IPS-20b (cell line): ENCODE measurements at regions not wholly inside any gene's neighbourhood (a gene's known extent, or its start where the extent isn't known, plus 50 kb on each side); places are given as distances from the start of the nearest gene placed in this dataset.

Experiments
- H3K27ac ChIP-seq: one replicate; pipeline ENCODE4 v1.5.1; 2013; ENCODE audit warnings: low read length
- H3K27me3 ChIP-seq: 2 replicates; pipeline ENCODE4 v1.6.1; 2013; ENCODE audit warnings: mild to moderate bottlenecking, low read length, inconsistent platforms; ENCODE audit not compliant: insufficient read depth
- H3K36me3 ChIP-seq: 2 replicates; pipeline ENCODE4 v1.6.1; 2013; ENCODE audit warnings: low read depth, mild to moderate bottlenecking, inconsistent platforms, low read length, moderate library complexity; ENCODE audit not compliant: insufficient read depth
- H3K4me1 ChIP-seq: 2 replicates; pipeline ENCODE4 v1.6.1; 2013; ENCODE audit warnings: mild to moderate bottlenecking, control low read depth, inconsistent platforms, low read length, moderate library complexity; ENCODE audit not compliant: insufficient read depth
- H3K4me3 ChIP-seq: 2 replicates; pipeline ENCODE4 v1.5.1; 2013; ENCODE audit warnings: mild to moderate bottlenecking, low read length, inconsistent platforms
- H3K9ac ChIP-seq: 2 replicates; pipeline ENCODE4 v1.6.1; 2013; ENCODE audit warnings: low read depth, mild to moderate bottlenecking, inconsistent platforms, low read length, moderate library complexity
- H3K9me3 ChIP-seq: 2 replicates; pipeline ENCODE4 v1.6.1; 2013; ENCODE audit warnings: mild to moderate bottlenecking, low read depth, low read length, inconsistent platforms; ENCODE audit not compliant: insufficient read depth

DNA sequence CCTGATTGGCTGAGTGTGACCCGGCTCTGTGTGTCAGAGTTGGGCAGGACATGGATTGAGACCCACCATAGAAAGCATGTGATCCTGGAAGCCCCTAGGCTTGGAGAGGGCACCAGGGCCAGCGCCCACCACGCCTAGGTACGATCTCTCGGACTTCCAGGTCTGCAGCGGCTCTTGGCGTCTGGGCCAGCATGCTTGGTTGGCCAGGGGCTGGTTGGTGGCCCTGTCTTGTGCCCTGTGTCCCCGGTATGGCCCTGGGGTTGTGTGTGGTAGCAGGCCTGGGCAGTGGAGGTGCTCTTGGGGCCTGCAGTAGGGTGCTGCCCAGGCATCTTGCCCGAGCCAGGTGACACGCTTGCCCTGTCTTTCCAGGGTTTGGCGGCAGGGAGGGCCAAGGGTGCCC, 210.6 kb downstream of the UBE3A start:
- Histone ChIP-seq H3K4me3 (no peak overlapping the region), H3K4me1 (no peaks in the 10 kb centered on the region), H3K9ac (no peak overlapping the region), H3K36me3 (no peaks in the 10 kb centered on the region), H3K27ac (no peak overlapping the region), H3K9me3 (peaks cover 89% of the 10 kb centered on the region), H3K27me3 (no peaks in the 10 kb centered on the region)

DNA sequence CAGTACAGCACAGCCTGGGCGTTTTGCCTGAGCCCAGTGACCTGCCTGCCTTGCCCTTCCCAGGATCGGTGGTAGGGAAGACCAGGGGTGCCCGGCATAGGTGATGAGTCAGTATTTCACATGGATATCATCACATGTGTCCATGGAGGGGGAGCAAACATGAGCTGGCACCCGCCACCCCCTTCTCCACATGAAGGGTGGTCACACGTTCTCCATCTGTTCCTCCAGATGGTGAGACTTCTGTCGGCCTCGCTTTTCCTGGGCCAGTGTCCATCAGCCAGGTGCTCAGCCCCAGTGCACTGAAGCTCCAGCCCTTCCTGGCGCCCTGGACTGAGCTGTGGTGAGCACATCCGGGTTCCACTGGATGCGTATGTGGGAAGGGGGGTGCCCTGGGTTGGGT, 208.4 kb downstream of the UBE3A start:
- peaks cover 92% of the 10 kb centered on the region for H3K9me3 ChIP-seq

DNA sequence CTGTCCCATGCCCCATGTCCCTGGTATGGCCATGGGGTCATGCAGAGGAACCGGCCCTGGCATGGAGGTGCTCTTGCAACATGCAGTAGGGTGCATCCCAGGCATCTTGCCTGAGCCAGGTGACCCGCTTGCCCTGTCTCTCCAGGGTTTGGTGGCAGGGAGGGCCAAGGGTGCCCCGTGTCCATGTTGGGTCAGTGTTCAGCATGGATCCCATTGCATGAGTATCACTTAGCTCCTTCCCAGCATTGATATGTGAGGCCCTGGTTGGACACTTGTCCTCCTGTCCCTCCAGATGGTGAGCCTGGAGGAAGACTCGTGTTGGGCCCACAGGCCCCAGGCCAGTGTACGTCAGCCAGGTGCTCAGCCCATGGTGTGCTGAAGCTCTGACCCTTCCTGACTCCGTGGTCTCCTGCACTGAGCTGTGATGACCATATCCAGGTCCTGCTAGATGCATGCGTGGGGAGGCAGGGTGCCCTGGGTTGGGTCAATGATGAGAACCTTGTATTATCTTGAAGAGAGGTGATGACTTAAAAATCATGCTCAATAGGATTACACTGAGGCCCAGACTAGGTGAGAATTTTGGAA, 205.0 kb downstream of the UBE3A start:
- Histone ChIP-seq H3K9me3 (peaks cover 98% of the 10 kb centered on the region), H3K9ac (no peak overlapping the region), H3K27me3 (no peaks in the 10 kb centered on the region), H3K36me3 (no peaks in the 10 kb centered on the region), H3K4me3 (no peak overlapping the region), H3K4me1 (no peaks in the 10 kb centered on the region), H3K27ac (no peak overlapping the region)

More for the DNA sequence above, 208.4 kb downstream of the UBE3A start:
- H3K27me3 ChIP-seq: no peaks in the 10 kb centered on the region
- no peaks in the 10 kb centered on the region for H3K36me3 ChIP-seq
- no peak overlapping the region for H3K27ac ChIP-seq
- no peak overlapping the region for H3K4me3 ChIP-seq
- H3K9ac ChIP-seq: no peak overlapping the region
- no peaks in the 10 kb centered on the region for H3K4me1 ChIP-seq

DNA sequence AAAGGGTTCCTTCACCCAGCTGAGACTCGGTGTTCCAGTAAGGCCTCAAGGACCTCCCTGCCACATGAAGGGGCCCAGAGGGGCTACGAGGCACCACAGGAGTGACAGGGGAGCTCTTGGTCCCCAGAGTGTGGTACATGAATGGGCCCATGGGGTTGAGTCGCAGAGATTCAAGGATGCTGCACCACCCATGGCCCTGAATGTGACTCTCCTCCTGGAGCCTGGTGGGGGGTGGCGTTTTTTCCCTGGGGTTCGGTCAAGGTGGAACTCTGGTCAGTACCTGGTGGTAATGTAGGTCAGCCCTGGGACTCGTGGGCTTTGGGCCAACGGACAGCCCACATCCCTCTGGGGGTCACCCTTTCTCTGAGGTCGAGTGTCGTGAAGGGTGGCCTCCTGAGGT, 204.0 kb downstream of the UBE3A start:
- no peak overlapping the region for H3K9ac ChIP-seq
- no peaks in the 10 kb centered on the region for H3K27me3 ChIP-seq
- H3K27ac ChIP-seq: no peak overlapping the region
- no peaks in the 10 kb centered on the region for H3K36me3 ChIP-seq
- H3K9me3 ChIP-seq: peaks cover 98% of the 10 kb centered on the region
- no peak overlapping the region for H3K4me3 ChIP-seq
- no peaks in the 10 kb centered on the region for H3K4me1 ChIP-seq

DNA sequence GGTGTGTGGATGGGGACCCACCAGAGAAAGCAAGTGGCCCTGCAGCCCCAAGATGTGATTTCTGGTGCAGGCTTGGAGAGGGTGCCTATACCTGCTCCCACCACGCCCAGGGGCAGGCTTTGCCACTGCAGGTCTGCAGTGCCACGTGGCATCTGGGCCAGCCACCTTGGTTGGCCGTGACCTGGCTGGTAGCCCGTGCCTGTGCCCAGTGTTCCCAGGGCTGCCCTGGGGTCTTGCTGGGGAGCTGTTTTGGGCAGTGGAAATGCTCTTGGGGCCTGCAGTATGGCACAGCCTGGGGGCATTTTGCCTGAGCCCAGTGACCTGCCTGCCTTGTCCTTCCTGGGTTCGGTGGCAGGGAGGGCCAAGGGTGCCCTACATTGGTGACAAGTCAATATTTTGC, 203.4 kb downstream of the UBE3A start:
- no peak overlapping the region for H3K4me3 ChIP-seq
- H3K9me3 ChIP-seq: peaks cover 98% of the 10 kb centered on the region

DNA sequence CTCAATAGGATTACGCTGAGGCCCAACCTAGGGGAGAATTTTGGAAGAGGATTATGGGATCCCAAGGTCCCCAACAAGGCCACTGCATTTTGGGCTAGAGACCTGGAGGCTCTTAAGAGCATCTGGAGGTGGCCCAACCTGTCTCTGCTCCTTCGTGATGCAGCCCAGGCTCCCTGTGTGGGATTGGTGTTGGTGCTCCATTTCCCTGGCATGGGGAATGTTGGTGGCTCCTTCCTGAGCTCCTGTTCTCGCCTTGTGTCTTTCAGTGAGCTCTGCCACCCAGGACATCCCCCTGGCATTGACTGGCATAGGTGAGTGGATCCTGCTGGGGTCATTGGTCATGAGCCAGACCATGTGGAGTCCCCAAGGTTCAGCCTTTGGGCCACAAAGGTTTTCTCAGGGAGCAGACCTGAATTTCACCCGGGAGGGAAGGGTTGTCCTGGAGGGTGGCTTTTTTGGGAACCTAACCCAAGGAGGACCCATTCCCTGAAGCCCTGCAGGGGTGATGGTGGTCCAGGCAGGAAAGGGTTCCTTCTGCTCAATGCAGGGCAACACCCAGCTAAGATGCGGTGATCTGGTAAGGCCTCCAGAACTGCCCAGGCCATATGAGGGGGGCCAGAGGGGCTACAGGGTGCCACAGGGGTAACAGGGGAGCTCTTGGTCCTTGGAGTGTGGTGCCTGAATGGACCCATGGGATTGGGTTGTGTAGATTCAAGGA, 202.5 kb downstream of the UBE3A start:
- Histone ChIP-seq H3K27ac (no peak overlapping the region), H3K9ac (no peak overlapping the region), H3K9me3 (peaks cover 97% of the 10 kb centered on the region), H3K4me1 (no peaks in the 10 kb centered on the region), H3K4me3 (no peak overlapping the region), H3K27me3 (no peaks in the 10 kb centered on the region), H3K36me3 (no peaks in the 10 kb centered on the region)

More for the DNA sequence above, 203.4 kb downstream of the UBE3A start:
- Histone ChIP-seq H3K27me3 (no peaks in the 10 kb centered on the region), H3K27ac (no peak overlapping the region), H3K4me1 (no peaks in the 10 kb centered on the region), H3K9ac (no peak overlapping the region), H3K36me3 (no peaks in the 10 kb centered on the region)

DNA sequence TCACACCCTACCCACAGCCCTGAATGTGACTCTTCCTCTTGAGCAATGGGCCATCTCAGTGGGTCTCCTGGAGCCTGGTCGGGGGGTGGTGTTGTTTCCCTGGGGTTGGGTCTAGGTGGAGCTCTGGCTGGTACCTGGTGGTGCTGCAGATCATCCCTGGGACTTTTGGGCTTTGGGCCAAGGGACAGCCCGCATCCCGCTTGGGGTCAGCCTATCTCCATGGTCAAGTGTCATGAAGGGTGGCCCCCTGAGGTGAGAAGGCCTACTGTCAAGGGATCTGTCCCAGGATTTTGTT, 202.0 kb downstream of the UBE3A start:
- H3K4me1 ChIP-seq: no peaks in the 10 kb centered on the region
- H3K36me3 ChIP-seq: no peaks in the 10 kb centered on the region
- peaks cover 97% of the 10 kb centered on the region for H3K9me3 ChIP-seq
- no peak overlapping the region for H3K9ac ChIP-seq
- H3K27ac ChIP-seq: no peak overlapping the region
- no peak overlapping the region for H3K4me3 ChIP-seq
- H3K27me3 ChIP-seq: no peaks in the 10 kb centered on the region

DNA sequence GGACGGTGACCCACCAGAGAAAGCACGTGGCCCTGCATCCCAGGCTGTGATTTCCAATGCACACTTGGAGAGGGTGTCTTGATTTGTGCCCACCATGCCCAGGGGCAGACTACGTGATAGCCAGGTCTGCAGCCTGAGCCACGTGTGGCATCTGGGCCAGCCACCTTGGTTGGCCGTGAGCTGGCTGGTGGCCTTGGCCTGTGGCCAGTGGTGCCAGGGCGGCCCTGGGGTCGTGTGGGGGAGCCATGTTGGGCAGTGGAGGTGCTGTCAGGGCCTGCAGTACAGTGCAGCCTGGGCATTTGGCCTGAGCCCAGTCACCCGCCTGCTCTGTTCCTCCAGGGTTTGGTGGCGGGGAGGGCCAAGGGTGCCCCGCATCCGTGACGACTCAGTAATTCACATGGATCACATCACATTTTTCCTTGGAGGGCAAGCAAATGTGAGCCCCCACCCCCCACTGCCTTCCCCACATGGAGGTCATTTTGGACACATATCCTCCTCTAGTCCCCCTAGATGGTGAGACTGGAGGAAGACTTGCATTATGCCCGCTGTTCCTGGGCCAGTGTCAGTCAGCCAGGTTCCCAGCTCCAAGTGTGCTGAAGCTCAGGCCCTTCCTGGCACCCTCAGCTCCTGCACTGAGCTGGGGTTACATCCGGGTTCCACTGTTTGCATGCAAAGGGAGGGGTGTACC, 201.4 kb downstream of the UBE3A start:
- H3K9ac ChIP-seq: no peak overlapping the region
- no peaks in the 10 kb centered on the region for H3K27me3 ChIP-seq
- peaks cover 97% of the 10 kb centered on the region for H3K9me3 ChIP-seq
- no peak overlapping the region for H3K4me3 ChIP-seq
- no peaks in the 10 kb centered on the region for H3K36me3 ChIP-seq
- no peak overlapping the region for H3K27ac ChIP-seq
- H3K4me1 ChIP-seq: no peaks in the 10 kb centered on the region

DNA sequence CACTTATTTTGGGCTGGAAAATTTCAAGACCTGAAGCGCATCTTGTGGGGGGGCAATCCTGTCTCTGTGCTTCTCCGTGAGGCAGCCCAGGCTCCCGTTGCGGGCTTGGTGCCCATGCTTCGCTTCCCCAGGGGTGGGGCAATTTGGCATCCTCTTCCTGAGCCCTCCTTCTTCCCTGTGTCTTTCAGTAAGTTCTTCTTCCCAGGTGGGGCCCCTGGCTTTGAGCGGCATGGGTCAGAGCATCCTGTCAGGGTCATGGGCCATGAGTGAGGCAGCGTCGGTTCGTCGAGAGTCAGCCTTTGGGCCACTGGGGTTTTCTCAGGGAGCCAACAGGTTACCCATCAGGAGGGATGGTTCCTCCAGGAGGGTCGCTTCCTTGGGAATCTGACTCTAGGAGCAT, 200.7 kb downstream of the UBE3A start:
- Histone ChIP-seq H3K36me3 (no peaks in the 10 kb centered on the region), H3K4me1 (no peaks in the 10 kb centered on the region), H3K9ac (no peak overlapping the region), H3K27ac (no peak overlapping the region), H3K27me3 (no peaks in the 10 kb centered on the region), H3K9me3 (peaks cover 97% of the 10 kb centered on the region), H3K4me3 (no peak overlapping the region)

DNA sequence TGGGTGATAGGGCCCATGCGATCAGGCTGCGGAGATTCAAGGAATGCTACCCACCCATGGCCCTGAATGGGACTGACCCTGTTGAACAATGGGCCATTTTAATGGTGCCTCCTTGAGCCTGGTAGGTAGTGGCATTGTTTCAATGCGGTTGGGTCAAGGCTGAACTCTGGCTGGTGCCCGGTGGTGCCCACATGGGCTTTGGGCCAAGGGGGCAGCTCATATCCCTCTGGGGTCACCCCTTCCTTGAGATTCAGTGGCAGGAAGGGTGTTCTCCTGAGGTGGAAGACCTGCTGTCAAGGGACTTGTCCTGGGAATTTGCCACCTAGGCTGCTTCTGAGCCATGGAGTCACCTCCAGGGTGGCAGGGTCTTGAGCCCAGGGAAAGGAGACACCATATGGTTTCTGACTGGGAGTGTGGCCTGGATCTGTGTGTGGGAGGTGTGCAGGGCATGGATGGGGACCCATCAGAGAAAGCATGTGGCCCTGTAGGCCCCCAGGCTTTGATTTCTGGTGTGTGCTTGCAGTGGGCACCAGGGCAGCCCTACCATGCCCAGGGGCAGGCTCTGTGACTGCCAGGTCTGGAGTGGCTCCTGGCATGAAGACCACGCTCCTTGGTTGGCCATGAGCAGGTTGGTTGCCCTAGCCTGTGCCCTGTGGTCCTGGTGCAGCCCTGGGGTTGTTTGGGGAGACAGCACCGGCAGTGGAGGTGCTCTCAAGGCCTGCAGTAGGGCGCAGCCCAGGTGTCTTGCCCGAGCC, 199.9 kb downstream of the UBE3A start:
- H3K27ac ChIP-seq: no peak overlapping the region
- H3K27me3 ChIP-seq: no peaks in the 10 kb centered on the region
- H3K36me3 ChIP-seq: no peaks in the 10 kb centered on the region
- no peak overlapping the region for H3K9ac ChIP-seq
- H3K4me1 ChIP-seq: no peaks in the 10 kb centered on the region
- peaks cover 97% of the 10 kb centered on the region for H3K9me3 ChIP-seq
- H3K4me3 ChIP-seq: no peak overlapping the region

DNA sequence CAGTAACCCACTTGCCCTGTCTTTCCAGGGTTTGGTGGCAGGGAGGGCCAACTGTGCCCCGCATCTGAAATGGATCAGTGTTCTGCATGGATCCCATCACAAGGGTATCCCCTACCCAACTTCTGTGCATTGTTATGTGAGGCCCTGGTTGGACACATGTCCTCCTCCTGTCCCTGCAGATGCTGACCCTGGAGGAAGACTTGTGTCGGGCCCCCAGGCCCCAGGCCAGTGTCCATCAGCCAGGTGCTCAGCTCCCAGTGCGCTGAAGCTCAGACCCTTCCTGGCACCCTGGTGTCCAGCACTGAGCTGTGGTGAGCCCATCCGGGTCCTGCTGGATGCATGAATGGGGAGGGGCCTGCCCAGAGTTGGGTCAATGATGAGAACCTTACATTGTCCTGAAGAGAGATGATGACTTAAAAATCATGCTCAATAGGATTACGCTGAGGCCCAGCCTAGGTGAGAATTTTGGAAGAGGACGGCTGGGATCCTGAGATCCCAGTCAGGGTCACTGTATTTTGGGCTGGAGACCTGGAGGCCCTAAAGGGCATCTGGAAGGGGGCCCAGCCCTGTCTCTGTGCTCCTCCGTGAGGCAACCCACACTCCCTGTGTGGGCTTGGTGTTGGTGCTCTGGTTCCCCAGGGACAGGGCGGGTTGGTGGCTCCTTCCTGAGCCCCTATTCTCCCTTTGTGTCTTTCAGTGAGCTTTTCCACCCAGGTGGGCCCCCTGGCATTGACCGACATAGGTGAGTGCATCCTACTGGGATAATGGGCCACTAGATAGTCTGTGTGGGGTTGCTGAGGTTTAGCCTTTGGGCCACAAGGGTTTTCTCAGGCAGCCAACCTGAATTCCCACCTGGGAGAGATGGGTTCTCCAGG, 199.1 kb downstream of the UBE3A start:
- peaks cover 97% of the 10 kb centered on the region for H3K9me3 ChIP-seq
- no peak overlapping the region for H3K9ac ChIP-seq
- H3K4me1 ChIP-seq: no peaks in the 10 kb centered on the region
- H3K4me3 ChIP-seq: no peak overlapping the region
- H3K27ac ChIP-seq: no peak overlapping the region
- no peaks in the 10 kb centered on the region for H3K36me3 ChIP-seq
- H3K27me3 ChIP-seq: no peaks in the 10 kb centered on the region
